22Rv1 (cell line): ENCODE measurements at regions not wholly inside any gene's neighbourhood (a gene's known extent, or its start where the extent isn't known, plus 50 kb on each side); places are given as distances from the start of the nearest gene placed in this dataset.

Experiments
- CTCF ChIP-seq: fragments of 450-650 bp; IDR thresholded peaks from 2 replicates; pipeline ENCODE4 v1.5.1; 2017; ENCODE audit warnings: mild to moderate bottlenecking
- ZFX ChIP-seq: fragments of 450-650 bp; IDR thresholded peaks from 2 replicates; pipeline ENCODE4 v1.6.1; 2017; ENCODE audit warnings: antibody characterized with exemption, borderline replicate concordance

- no peak for TF ChIP-seq CTCF
- no peak for TF ChIP-seq ZFX
These were observed 192.2 kb downstream of the ADGRA3 start for GRCh38 chr4:22323691-22324090.
